Gastrocnemius medialis (tissue), 4 donors: ENCODE measurements at regions not wholly inside any gene's neighbourhood (a gene's known extent, or its start where the extent isn't known, plus 50 kb on each side); places are given as distances from the start of the nearest gene placed in this dataset.

Experiments
- ATAC-seq, 2 donors: fragments of 150-250 bp; one replicate each; pipeline ENCODE4 v1.9.1; 2016
- DNase-seq, 2 donors: peaks; one replicate each; pipeline ENCODE4 v3.0.0-alpha.2; 2019
- H3K27ac ChIP-seq, 4 donors: fragments of 200-600 bp; sonication (generic); 1 replicate in 1 of 4; 2 replicates in 3 of 4; pipeline ENCODE4 v1.5.1; 2016 to 2018; ENCODE audit warnings: mild to moderate bottlenecking in 2 of 4, moderate library complexity in 1 of 4
- H3K27me3 ChIP-seq, 3 donors: fragments of 200-600 bp; sonication (generic) in 2 of 3; 1 replicate in 1 of 3; 2 replicates in 2 of 3; pipeline versions ENCODE4 v1.5.1 to v1.6.0; 2016 to 2019; ENCODE audit warnings: mild to moderate bottlenecking in 1 of 3, moderate library complexity in 1 of 3
- H3K36me3 ChIP-seq, 2 donors: fragments of 200-600 bp; sonication (generic) in 1 of 2; one replicate each; pipeline ENCODE4 v1.5.1; 2017 to 2018
- H3K4me1 ChIP-seq, 2 donors: fragments of 200-600 bp; sonication (generic) in 1 of 2; one replicate each; pipeline ENCODE4 v1.5.1; 2016 to 2017; ENCODE audit warnings: mild to moderate bottlenecking in 2 of 2
- H3K4me3 ChIP-seq, 4 donors: fragments of 200-600 bp; sonication (generic) in 3 of 4; 1 replicate in 1 of 4; 2 replicates in 3 of 4; pipeline ENCODE4 v1.5.1; 2016 to 2019; ENCODE audit warnings: mild to moderate bottlenecking in 2 of 4
- H3K9me3 ChIP-seq, 3 donors: fragments of 200-600 bp; sonication (generic) in 2 of 3; 1 replicate in 1 of 3; 2 replicates in 2 of 3; pipeline ENCODE4 v1.5.1; 2016 to 2019
- CTCF ChIP-seq, 5 experiments: fragments of 450-650 bp in 3 of 5; fragments of 200-600 bp in 2 of 5; sonication (generic) in 2 of 5; IDR thresholded peaks in 4 of 5; conservative IDR thresholded peaks in 1 of 5; 1 replicate in 4 of 5; 2 replicates in 1 of 5; pipeline ENCODE4 v1.5.1; 2016 to 2019; ENCODE audit warnings: antibody characterized with exemption in 5 of 5, mild to moderate bottlenecking in 3 of 5, moderate library complexity in 3 of 5
- POLR2A ChIP-seq, 2 donors: fragments of 450-650 bp; IDR thresholded peaks; one replicate each; pipeline ENCODE4 v1.6.1; 2017; ENCODE audit warnings: antibody characterized with exemption in 2 of 2, mild to moderate bottlenecking in 2 of 2, moderate library complexity in 2 of 2
- in situ Hi-C, 4 donors: fragments of 200-750 bp; cut with MboI; loops; one replicate each; pipeline versions ENCODE4 v1.15.0 to v1.8.0; 2017; ENCODE audit warnings: low sequenced_read_pairs in 4 of 4
- intact Hi-C: fragments of 100-400 bp; cut with DNase I; formaldehyde crosslinking; loops from one replicate; pipeline ENCODE4 v1.15.1; 2023; ENCODE audit warnings: low total_unique reads

- Histone ChIP-seq H3K27me3 (peaks cover 0 to under 1% (median 0%) of the 10 kb centered on the region in 3 donors), H3K36me3 (no peaks in the 10 kb centered on the region), H3K4me3 (no peak overlapping the region), H3K4me1 (no peaks in the 10 kb centered on the region), H3K27ac (no peak overlapping the region), H3K9me3 (no peaks in the 10 kb centered on the region)
- ATAC-seq, result no peak
- in situ Hi-C loops, result no loop called here
- TF ChIP-seq CTCF (IDR thresholded peaks at IDR 0.05 in 4 of 5, conservative IDR thresholded peaks at IDR 0.05 in 1 of 5) (no peak), POLR2A (IDR thresholded peaks at IDR 0.05) (no peak)
- intact Hi-C loops, result no loop called here
- no peak for DNase-seq
Observed at GRCh38 chr18:78883501-78883900, 96.1 kb upstream of the SALL3 start.

- TF ChIP-seq CTCF (IDR thresholded peaks at IDR 0.05 in 4 of 5, conservative IDR thresholded peaks at IDR 0.05 in 1 of 5) (no peak), POLR2A (IDR thresholded peaks at IDR 0.05) (no peak)
- no peak for ATAC-seq
- Histone ChIP-seq H3K9me3 (no peaks in the 10 kb centered on the region), H3K36me3 (no peaks in the 10 kb centered on the region), H3K4me1 (no peaks in the 10 kb centered on the region), H3K4me3 (no peak overlapping the region), H3K27me3 (peaks cover 0 to 3% (median 0%) of the 10 kb centered on the region in 3 donors), H3K27ac (no peak overlapping the region)
- intact Hi-C loops (no loop called here), in situ Hi-C loops (no loop called here)
- no peak for DNase-seq
Observed at GRCh38 chr18:78884502-78884901, 95.1 kb upstream of the SALL3 start.

- DNase-seq (no peak), ATAC-seq (no peak)
- in situ Hi-C loops, result no loop called here
- H3K36me3 ChIP-seq, result no peaks in the 10 kb centered on the region
- intact Hi-C loops, result no loop called here
- H3K4me3 ChIP-seq, result no peak overlapping the region
- H3K9me3 ChIP-seq, result no peaks in the 10 kb centered on the region
- H3K27me3 ChIP-seq, result peaks cover 0 to 3% (median 0%) of the 10 kb centered on the region in 3 donors
- H3K4me1 ChIP-seq, result no peaks in the 10 kb centered on the region
- no peak overlapping the region for H3K27ac ChIP-seq
- no peak for TF ChIP-seq CTCF (IDR thresholded peaks at IDR 0.05 in 4 of 5, conservative IDR thresholded peaks at IDR 0.05 in 1 of 5)
- no peak for TF ChIP-seq POLR2A (IDR thresholded peaks at IDR 0.05)
Observed at GRCh38 chr18:78889250-78889649, 90.4 kb upstream of the SALL3 start.

- Histone ChIP-seq H3K9me3 (no peaks in the 10 kb centered on the region), H3K27me3 (peaks cover 0 to 3% (median 0%) of the 10 kb centered on the region in 3 donors), H3K27ac (no peak overlapping the region), H3K4me1 (no peaks in the 10 kb centered on the region), H3K36me3 (no peaks in the 10 kb centered on the region), H3K4me3 (no peak overlapping the region)
- TF ChIP-seq CTCF (IDR thresholded peaks at IDR 0.05 in 4 of 5, conservative IDR thresholded peaks at IDR 0.05 in 1 of 5) (no peak), POLR2A (IDR thresholded peaks at IDR 0.05) (no peak)
- no peak for ATAC-seq
- DNase-seq, result no peak
- intact Hi-C loops, result no loop called here
- in situ Hi-C loops, result no loop called here
Observed at GRCh38 chr18:78890388-78890787, 89.2 kb upstream of the SALL3 start.

- Histone ChIP-seq H3K27me3 (peaks cover 0 to 3% (median 0%) of the 10 kb centered on the region in 3 donors), H3K4me3 (no peak overlapping the region), H3K4me1 (no peaks in the 10 kb centered on the region), H3K36me3 (no peaks in the 10 kb centered on the region), H3K9me3 (no peaks in the 10 kb centered on the region), H3K27ac (no peak overlapping the region)
- ATAC-seq (no peak), DNase-seq (no peak)
- TF ChIP-seq POLR2A (IDR thresholded peaks at IDR 0.05), result no peak
- no peak for TF ChIP-seq CTCF (IDR thresholded peaks at IDR 0.05 in 4 of 5, conservative IDR thresholded peaks at IDR 0.05 in 1 of 5)
- in situ Hi-C loops (no loop called here), intact Hi-C loops (no loop called here)
Observed at GRCh38 chr18:78891185-78891762, 88.3 kb upstream of the SALL3 start.
